Activated CD8-positive, alpha-beta memory T cell treated with anti-CD3 and anti-CD28 coated beads for 48 hours (primary cell): ENCODE measurements at regions not wholly inside any gene's neighbourhood (a gene's known extent, or its start where the extent isn't known, plus 50 kb on each side); places are given as distances from the start of the nearest gene placed in this dataset.
A peak's percentile ranks its signal among the peaks of the same experiment; 100 is the strongest.

ENCODE experiments used
- DNase-seq, 3 experiments: peaks; one replicate each; pipeline ENCODE4 v3.0.0-alpha.2; 2020; ENCODE audit warnings: low read depth in 2 of 3, low spot score in 2 of 3

GRCh38 chrX:2608638-2609430, 82.3 kb upstream of the CD99 start:
- DNase-seq: peak; percentile 52 to 73 (median 68)

GRCh38 chrX:2607113-2607512, 84.0 kb upstream of the CD99 start:
- no peak for DNase-seq

DNA sequence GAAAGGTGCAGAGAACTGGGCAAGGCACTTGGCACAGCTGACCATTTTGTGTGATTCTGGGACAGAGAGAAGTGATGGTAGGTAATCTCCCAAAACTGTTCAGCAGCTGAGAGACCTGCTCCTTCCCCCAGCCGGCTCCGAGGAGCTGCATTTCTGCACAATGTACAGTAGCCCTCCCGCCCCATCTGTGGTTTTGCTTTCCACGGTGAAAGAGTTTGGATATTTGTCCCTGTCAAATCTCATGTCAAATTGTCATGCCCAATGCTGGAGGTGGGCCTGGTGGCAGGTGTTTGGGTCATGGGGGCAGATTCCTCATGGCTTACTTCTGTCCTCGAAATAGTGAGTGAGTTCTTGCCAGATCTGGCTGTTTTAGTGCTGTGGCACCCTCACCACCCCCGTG, 90.5 kb upstream of the CD99 start:
- no peak for DNase-seq

DNA sequence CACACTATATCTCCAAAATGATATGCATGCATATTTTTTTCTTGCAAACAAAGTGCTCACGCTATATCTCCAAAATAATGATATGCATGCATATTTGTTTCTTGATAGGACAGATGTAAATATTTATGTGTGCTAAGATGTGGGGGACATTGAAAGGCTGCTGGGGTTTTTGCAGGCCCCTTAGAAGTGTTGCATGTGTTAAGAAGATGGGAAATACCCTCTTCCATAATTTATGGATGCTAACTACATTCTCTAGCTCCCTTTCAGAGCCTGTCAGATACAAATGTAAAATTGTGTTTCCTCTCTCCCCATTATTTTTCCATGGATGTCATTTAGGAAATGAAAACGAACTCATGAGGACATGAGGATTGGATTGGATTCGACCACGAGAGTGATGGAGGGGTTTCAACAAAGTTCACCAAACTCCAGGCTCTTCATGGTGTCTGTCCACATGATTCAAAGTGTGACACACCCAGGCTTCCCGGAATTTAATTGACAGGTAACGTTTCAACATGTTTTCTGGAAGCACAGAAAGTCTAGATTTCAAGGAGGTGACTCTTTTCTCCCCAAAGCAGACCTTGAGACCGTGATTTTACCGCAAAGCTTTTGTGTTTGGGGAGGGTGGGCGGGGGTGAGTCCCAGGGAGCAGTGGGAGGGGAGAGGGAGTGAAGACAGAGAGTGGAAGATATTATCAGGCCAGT, 94.4 kb upstream of the CD99 start:
- no peak for DNase-seq

DNA sequence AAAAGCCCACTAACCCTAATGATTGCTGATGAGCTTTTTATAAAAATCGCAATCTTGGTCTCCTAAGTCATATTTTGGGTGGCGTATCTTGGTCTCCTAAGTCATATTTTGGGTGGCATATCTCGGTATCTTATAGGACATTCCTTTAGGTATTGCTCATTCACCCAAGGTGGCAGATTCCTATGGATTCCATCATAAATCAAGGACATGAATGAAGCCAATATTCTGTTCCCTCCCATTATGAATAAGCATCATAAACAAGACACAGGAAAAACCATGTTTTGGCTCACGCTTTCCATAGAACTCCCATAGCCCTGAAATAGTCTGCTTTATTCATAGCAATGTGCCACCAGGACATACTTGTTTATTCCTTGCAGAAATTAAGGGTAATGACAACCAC, 95.0 kb upstream of the CD99 start:
- DNase-seq: no peak

- no peak for DNase-seq
Observed at GRCh38 chrX:2595258-2595657, 94.5 kb upstream of the DHRSX start.

GRCh38 chrX:2594491-2594890, 93.7 kb upstream of the DHRSX start:
- no peak for DNase-seq

DNA sequence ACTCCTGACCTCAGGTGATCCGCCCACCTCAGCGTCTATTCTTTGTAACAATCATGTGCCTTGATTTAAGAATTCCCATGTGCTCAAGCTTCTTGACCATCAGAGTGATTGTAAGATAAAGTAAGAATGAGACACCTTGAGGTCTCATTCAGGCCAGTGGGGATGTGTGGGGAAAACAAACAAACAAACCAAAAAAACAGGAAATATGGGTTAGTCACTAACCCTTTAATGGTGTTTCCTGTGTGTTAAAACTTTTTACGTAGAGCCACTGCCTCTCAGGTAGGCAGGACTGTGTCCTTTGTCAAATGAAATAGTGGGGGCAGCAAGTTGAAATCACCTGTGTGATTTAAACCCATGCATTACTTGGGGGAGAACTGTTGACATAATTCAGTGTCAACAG, 91.5 kb upstream of the DHRSX start:
- no peak for DNase-seq

DNA sequence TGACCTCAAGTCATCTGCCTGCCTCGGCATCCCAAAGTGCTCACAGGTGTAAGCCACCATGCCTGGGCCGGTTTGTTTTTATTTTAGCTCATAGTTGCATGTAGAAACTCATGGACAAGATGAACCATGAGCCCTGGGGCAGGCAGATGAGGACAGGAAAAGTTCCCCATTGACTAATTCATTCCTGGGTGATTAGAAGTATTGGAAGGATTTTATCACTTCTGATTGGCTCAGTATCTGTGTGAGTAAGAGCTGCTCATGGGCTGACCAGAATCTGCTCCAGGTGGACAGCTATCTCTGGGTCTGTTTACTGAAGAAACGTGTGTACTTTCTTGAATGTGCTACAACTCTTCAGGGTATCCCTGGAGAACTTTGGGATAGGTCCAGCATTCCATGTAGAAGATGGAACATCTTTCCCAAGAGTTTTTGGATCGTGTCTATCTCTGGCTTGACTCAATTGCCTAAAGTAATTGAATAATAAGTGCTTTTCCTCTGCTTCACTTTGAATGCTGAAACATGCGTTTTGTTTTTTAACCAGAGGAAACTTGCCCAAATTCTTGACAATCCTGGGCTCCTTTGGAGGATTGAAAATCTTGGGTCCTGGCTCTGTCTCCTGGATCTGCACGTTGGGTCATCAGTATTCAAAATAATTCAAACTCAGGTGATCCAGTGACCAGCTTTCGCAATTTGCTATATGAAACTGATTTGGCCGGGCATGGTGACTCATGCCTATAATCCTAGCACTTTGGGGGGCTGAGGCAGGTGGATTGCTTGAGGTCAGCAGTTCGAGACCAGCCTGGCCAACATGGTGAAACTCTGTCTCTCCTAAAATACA, 88.6 kb upstream of the DHRSX start:
- no peak for DNase-seq

GRCh38 chrX:2588049-2588448, 87.3 kb upstream of the DHRSX start:
- DNase-seq: no peak

- no peak for DNase-seq
Observed at GRCh38 chrX:2587146-2587545, 86.4 kb upstream of the DHRSX start.

DNA sequence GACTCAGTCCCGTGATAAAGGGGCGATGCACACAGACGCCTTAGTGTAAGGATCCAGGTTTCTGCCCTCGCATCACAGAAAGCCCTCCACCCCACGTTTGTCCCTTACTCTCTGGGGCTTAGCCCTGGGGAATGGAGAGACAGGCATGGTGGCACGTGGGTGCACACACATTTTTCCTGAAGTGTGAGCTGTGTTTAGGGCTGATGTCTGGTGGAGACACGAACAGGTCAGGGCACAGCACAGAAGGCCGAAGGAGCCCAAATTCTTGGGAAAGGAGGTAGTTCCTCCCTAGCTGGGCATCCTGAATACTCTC, 84.3 kb upstream of the DHRSX start:
- DNase-seq: no peak

DNA sequence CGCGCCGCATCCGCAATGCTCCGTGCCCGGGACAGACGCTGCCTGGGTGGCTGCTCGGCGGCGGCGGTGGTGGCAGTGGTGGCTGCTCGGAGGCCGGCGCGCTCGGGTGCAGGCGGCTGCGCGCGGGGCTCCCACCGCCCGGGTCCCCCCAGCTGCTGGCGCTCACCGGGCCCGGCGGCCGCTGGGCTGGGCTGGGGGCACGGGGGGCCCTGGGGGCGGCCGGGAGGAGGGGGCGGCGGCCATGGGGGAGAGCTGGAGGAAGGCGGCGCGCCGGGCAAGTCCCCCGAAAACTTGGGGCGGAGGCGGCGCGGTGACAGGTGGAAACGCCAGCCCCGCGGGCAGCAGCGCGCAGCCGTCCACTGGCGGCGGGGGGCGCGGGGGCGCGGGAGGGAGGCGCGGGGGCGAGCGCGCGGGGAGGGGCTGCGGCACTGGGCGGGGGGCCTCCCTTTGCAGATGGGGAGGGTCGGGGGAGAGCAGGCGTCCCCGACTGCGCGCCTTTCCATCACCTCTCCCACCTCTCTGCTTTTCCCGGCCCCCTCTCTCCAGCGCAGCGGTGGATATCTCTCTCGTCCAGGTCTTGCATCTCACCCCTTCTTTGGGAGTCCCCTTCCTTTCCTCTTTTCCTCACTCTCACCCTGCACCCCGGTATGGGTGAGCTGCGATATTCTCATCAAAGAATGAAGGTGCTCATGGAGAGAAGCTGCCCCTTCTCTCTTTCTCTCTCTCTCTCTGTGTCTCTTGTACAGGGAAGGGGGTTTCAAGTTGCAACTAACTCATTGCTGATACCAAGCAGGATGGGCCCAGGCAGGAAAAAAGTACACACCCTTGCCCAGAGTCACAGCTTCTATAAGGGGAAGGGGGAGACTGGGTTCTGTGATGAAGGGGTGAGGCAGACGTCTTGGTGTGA, 83.7 kb upstream of the DHRSX start:
- DNase-seq: no peak

GRCh38 chrX:2583194-2584162, 82.7 kb upstream of the DHRSX start:
- DNase-seq: no peak

DNA sequence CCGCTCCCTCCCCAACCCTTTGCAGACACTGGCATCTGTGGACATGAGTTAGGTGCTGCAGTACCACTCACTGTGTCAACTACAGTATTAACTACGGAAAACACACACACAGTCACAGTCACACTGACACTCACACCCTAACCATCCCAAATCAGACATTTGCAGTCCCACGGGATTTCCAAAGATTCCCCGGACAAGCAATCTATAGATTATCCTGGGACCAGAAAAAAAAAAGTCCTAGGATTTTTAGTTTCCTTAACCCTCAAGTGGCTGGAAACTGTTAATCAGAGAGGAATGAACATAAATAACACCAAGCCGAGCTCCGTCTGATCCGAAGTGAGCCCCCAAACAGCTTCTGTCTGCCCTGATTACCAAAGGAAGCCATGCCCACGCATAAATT, 81.9 kb upstream of the DHRSX start:
- DNase-seq: no peak

- no peak for DNase-seq
Observed at GRCh38 chrX:2581296-2581695, 80.5 kb upstream of the DHRSX start.

DNA sequence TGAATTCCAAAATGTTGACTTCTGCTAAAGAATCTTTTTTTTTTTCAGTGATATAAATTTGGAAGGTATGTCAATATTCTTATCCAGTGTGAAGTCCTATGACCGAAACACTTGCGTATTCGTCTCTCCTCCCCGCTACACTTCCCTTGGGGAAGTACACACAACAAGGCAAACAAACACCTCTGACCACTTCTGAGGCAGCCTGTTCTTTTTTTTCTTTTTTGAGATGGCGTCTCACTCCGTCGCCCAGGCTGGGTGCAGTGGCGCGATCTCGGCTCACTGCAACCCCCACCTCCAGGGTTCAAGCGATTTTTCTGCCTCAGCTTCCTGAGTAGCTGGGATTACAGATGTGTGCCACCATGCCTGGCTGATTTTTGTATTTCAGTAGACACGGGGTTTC, 78.1 kb upstream of the DHRSX start:
- no peak for DNase-seq

DNA sequence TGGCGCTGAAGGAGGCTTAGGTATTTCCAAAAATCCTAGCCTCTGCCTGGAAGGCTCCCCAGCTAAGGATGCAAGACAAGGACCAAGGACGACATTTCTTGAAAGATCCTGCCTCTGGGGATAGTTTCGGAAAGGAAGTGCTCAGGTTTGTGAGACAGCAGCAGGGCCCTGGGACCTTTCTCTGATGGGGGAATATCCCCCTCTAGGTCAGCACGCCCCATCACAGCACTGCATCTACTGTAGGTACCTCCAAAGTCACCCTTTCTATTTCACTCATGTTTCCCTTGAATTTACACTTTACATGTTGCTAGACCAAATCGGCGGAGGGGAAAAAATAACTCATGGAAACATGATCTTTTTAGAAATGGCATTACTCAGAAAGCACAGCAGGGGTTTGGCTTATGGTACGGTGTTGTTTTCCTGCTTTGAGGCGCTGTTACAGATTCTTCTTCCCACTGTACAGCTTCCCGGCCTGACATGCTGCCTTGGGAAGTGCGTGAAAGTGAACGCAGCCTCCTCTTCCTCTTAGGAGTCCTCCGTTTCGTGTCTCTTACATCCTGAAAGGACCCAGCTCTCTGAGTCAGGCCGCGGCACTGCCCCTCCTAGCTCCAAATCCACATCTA, 77.2 kb upstream of the DHRSX start:
- no peak for DNase-seq

DNA sequence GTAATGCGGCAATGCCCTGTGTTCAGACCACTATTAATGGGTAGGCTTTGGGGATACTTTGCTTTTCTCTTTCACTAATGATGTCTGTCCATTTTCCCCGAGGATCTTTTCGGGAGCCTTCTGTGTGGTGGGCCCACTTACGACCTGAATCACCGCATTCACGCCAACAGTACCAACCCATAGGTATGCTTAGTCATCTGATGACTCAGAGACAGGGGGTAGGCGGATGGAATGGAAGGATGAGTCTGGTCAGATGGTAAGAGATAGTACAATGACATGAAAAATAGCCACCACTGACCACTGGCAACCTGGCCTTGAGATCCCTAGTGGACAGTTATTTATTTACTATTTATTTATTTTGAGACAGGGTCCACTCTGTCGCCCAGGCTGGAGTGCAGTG, 76.0 kb upstream of the DHRSX start:
- DNase-seq: no peak
